ENCODE measurements at regions not wholly inside any gene's neighbourhood (a gene's known extent, or its start where the extent isn't known, plus 50 kb on each side); places are given as distances from the start of the nearest gene placed in this dataset.

GRCh38 chr9:87107072-87107471 lies 159.8 kb upstream of the GAS1 start:
- Histone ChIP-seq H3K27ac (ENCODE audit: low read length) (no peak overlapping the region), H3K4me1 (ENCODE audit: insufficient read depth, low read length) (peaks cover 4% of the 10 kb centered on the region; the same call in 1 of the 2 replicates), H3K9me3 (ENCODE audit: insufficient read depth, low read depth, low read length) (peaks cover 8% of the 10 kb centered on the region; the same call in 1 of the 2 replicates), H3K27me3 (ENCODE audit: insufficient read depth, low read length) (no peaks in the 10 kb centered on the region), H3K4me3 (ENCODE audit: low read length) (no peak overlapping the region), H3K36me3 (ENCODE audit: insufficient read depth, low read depth, low read length) (no peaks in the 10 kb centered on the region), H3K9ac (ENCODE audit: low read depth, low read length) (no peak overlapping the region)

GRCh38 chr9:87108661-87109060 lies 161.4 kb upstream of the GAS1 start:
- Histone ChIP-seq H3K36me3 (ENCODE audit: insufficient read depth, low read depth, low read length) (no peaks in the 10 kb centered on the region), H3K9ac (ENCODE audit: low read depth, low read length) (no peak overlapping the region), H3K27ac (ENCODE audit: low read length) (no peak overlapping the region), H3K4me1 (ENCODE audit: insufficient read depth, low read length) (peaks cover 4% of the 10 kb centered on the region; the same call in 1 of the 2 replicates), H3K9me3 (ENCODE audit: insufficient read depth, low read depth, low read length) (peaks cover 8% of the 10 kb centered on the region; the same call in 1 of the 2 replicates), H3K4me3 (ENCODE audit: low read length) (no peak overlapping the region), H3K27me3 (ENCODE audit: insufficient read depth, low read length) (no peaks in the 10 kb centered on the region)

GRCh38 chr9:87109231-87109631 lies 161.9 kb upstream of the GAS1 start:
- Histone ChIP-seq H3K27ac (ENCODE audit: low read length) (no peak overlapping the region), H3K36me3 (ENCODE audit: insufficient read depth, low read depth, low read length) (no peaks in the 10 kb centered on the region), H3K27me3 (ENCODE audit: insufficient read depth, low read length) (no peaks in the 10 kb centered on the region), H3K9ac (ENCODE audit: low read depth, low read length) (no peak overlapping the region), H3K9me3 (ENCODE audit: insufficient read depth, low read depth, low read length) (peaks cover 8% of the 10 kb centered on the region; the same call in 1 of the 2 replicates), H3K4me1 (ENCODE audit: insufficient read depth, low read length) (peaks cover 4% of the 10 kb centered on the region; the same call in 1 of the 2 replicates), H3K4me3 (ENCODE audit: low read length) (no peak overlapping the region)

- no peak overlapping the region for H3K9ac ChIP-seq (ENCODE audit: low read depth, low read length)
- peaks cover 4% of the 10 kb centered on the region; the same call in 1 of the 2 replicates for H3K4me1 ChIP-seq (ENCODE audit: insufficient read depth, low read length)
- H3K27ac ChIP-seq (ENCODE audit: low read length), result no peak overlapping the region
- peaks cover 8% of the 10 kb centered on the region; the same call in 1 of the 2 replicates for H3K9me3 ChIP-seq (ENCODE audit: insufficient read depth, low read depth, low read length)
- no peak overlapping the region for H3K4me3 ChIP-seq (ENCODE audit: low read length)
- no peaks in the 10 kb centered on the region for H3K27me3 ChIP-seq (ENCODE audit: insufficient read depth, low read length)
- no peaks in the 10 kb centered on the region for H3K36me3 ChIP-seq (ENCODE audit: insufficient read depth, low read depth, low read length)
Observed at GRCh38 chr9:87109851-87110250, 162.5 kb upstream of the GAS1 start.

GRCh38 chr9:87111010-87111409 lies 163.7 kb upstream of the GAS1 start:
- no peaks in the 10 kb centered on the region for H3K36me3 ChIP-seq (ENCODE audit: insufficient read depth, low read depth, low read length)
- no peak overlapping the region for H3K4me3 ChIP-seq (ENCODE audit: low read length)
- no peaks in the 10 kb centered on the region for H3K27me3 ChIP-seq (ENCODE audit: insufficient read depth, low read length)
- peaks cover 8% of the 10 kb centered on the region; the same call in 1 of the 2 replicates for H3K9me3 ChIP-seq (ENCODE audit: insufficient read depth, low read depth, low read length)
- no peak overlapping the region for H3K27ac ChIP-seq (ENCODE audit: low read length)
- peaks cover 4% of the 10 kb centered on the region; the same call in 1 of the 2 replicates for H3K4me1 ChIP-seq (ENCODE audit: insufficient read depth, low read length)
- no peak overlapping the region for H3K9ac ChIP-seq (ENCODE audit: low read depth, low read length)

GRCh38 chr9:87112656-87113055 lies 165.3 kb upstream of the GAS1 start:
- H3K4me1 ChIP-seq (ENCODE audit: insufficient read depth, low read length), result no peaks in the 10 kb centered on the region
- no peaks in the 10 kb centered on the region for H3K36me3 ChIP-seq (ENCODE audit: insufficient read depth, low read depth, low read length)
- H3K9me3 ChIP-seq (ENCODE audit: insufficient read depth, low read depth, low read length), result peaks cover 8% of the 10 kb centered on the region; the same call in 1 of the 2 replicates
- no peak overlapping the region for H3K4me3 ChIP-seq (ENCODE audit: low read length)
- no peak overlapping the region for H3K27ac ChIP-seq (ENCODE audit: low read length)
- no peak overlapping the region for H3K9ac ChIP-seq (ENCODE audit: low read depth, low read length)
- no peaks in the 10 kb centered on the region for H3K27me3 ChIP-seq (ENCODE audit: insufficient read depth, low read length)

GRCh38 chr9:87113874-87114273 lies 166.6 kb upstream of the GAS1 start:
- no peaks in the 10 kb centered on the region for H3K4me1 ChIP-seq (ENCODE audit: insufficient read depth, low read length)

GRCh38 chr9:87115785-87116184 lies 168.5 kb upstream of the GAS1 start:
- no peak overlapping the region for H3K4me3 ChIP-seq (ENCODE audit: low read length)
- H3K27me3 ChIP-seq (ENCODE audit: insufficient read depth, low read length), result no peaks in the 10 kb centered on the region
- no peaks in the 10 kb centered on the region for H3K4me1 ChIP-seq (ENCODE audit: insufficient read depth, low read length)
- H3K36me3 ChIP-seq (ENCODE audit: insufficient read depth, low read depth, low read length), result no peaks in the 10 kb centered on the region
- no peak overlapping the region for H3K27ac ChIP-seq (ENCODE audit: low read length)
- H3K9me3 ChIP-seq (ENCODE audit: insufficient read depth, low read depth, low read length), result peaks cover 5% of the 10 kb centered on the region; the same call in 1 of the 2 replicates
- H3K9ac ChIP-seq (ENCODE audit: low read depth, low read length), result no peak overlapping the region

More at GRCh38 chr9:87113874-87114273, 166.6 kb upstream of the GAS1 start:
- Histone ChIP-seq H3K9ac (ENCODE audit: low read depth, low read length) (no peak overlapping the region), H3K9me3 (ENCODE audit: insufficient read depth, low read depth, low read length) (peaks cover 8% of the 10 kb centered on the region; the same call in 1 of the 2 replicates), H3K27me3 (ENCODE audit: insufficient read depth, low read length) (no peaks in the 10 kb centered on the region), H3K36me3 (ENCODE audit: insufficient read depth, low read depth, low read length) (no peaks in the 10 kb centered on the region), H3K27ac (ENCODE audit: low read length) (no peak overlapping the region), H3K4me3 (ENCODE audit: low read length) (no peak overlapping the region)

GRCh38 chr9:87116492-87116891 lies 169.2 kb upstream of the GAS1 start:
- H3K4me3 ChIP-seq (ENCODE audit: low read length), result no peak overlapping the region
- no peaks in the 10 kb centered on the region for H3K9me3 ChIP-seq (ENCODE audit: insufficient read depth, low read depth, low read length)
- no peaks in the 10 kb centered on the region for H3K4me1 ChIP-seq (ENCODE audit: insufficient read depth, low read length)
- H3K27ac ChIP-seq (ENCODE audit: low read length), result no peak overlapping the region
- no peak overlapping the region for H3K9ac ChIP-seq (ENCODE audit: low read depth, low read length)
- H3K27me3 ChIP-seq (ENCODE audit: insufficient read depth, low read length), result no peaks in the 10 kb centered on the region
- H3K36me3 ChIP-seq (ENCODE audit: insufficient read depth, low read depth, low read length), result no peaks in the 10 kb centered on the region

GRCh38 chr9:87118594-87118993 lies 171.3 kb upstream of the GAS1 start:
- no peak overlapping the region for H3K4me3 ChIP-seq (ENCODE audit: low read length)
- H3K27ac ChIP-seq (ENCODE audit: low read length), result no peak overlapping the region
- H3K36me3 ChIP-seq (ENCODE audit: insufficient read depth, low read depth, low read length), result no peaks in the 10 kb centered on the region
- no peak overlapping the region for H3K9ac ChIP-seq (ENCODE audit: low read depth, low read length)
- H3K9me3 ChIP-seq (ENCODE audit: insufficient read depth, low read depth, low read length), result no peaks in the 10 kb centered on the region
- H3K27me3 ChIP-seq (ENCODE audit: insufficient read depth, low read length), result no peaks in the 10 kb centered on the region
- H3K4me1 ChIP-seq (ENCODE audit: insufficient read depth, low read length), result no peaks in the 10 kb centered on the region

GRCh38 chr9:87119328-87119881 lies 172.1 kb upstream of the GAS1 start:
- H3K27ac ChIP-seq (ENCODE audit: low read length), result no peak overlapping the region
- no peaks in the 10 kb centered on the region for H3K4me1 ChIP-seq (ENCODE audit: insufficient read depth, low read length)
- no peaks in the 10 kb centered on the region for H3K36me3 ChIP-seq (ENCODE audit: insufficient read depth, low read depth, low read length)
- no peaks in the 10 kb centered on the region for H3K9me3 ChIP-seq (ENCODE audit: insufficient read depth, low read depth, low read length)
- H3K4me3 ChIP-seq (ENCODE audit: low read length), result no peak overlapping the region
- H3K27me3 ChIP-seq (ENCODE audit: insufficient read depth, low read length), result no peaks in the 10 kb centered on the region
- no peak overlapping the region for H3K9ac ChIP-seq (ENCODE audit: low read depth, low read length)

- Histone ChIP-seq H3K4me1 (ENCODE audit: insufficient read depth, low read length) (no peaks in the 10 kb centered on the region), H3K36me3 (ENCODE audit: insufficient read depth, low read depth, low read length) (no peaks in the 10 kb centered on the region), H3K9me3 (ENCODE audit: insufficient read depth, low read depth, low read length) (no peaks in the 10 kb centered on the region), H3K27me3 (ENCODE audit: insufficient read depth, low read length) (no peaks in the 10 kb centered on the region), H3K9ac (ENCODE audit: low read depth, low read length) (no peak overlapping the region), H3K27ac (ENCODE audit: low read length) (no peak overlapping the region), H3K4me3 (ENCODE audit: low read length) (no peak overlapping the region)
Observed at GRCh38 chr9:87120610-87121009, 173.3 kb upstream of the GAS1 start.

Data from iPS-20b (cell line).